ENCODE measurements at regions not wholly inside any gene's neighbourhood (a gene's known extent, or its start where the extent isn't known, plus 50 kb on each side); places are given as distances from the start of the nearest gene placed in this dataset.

DNA sequence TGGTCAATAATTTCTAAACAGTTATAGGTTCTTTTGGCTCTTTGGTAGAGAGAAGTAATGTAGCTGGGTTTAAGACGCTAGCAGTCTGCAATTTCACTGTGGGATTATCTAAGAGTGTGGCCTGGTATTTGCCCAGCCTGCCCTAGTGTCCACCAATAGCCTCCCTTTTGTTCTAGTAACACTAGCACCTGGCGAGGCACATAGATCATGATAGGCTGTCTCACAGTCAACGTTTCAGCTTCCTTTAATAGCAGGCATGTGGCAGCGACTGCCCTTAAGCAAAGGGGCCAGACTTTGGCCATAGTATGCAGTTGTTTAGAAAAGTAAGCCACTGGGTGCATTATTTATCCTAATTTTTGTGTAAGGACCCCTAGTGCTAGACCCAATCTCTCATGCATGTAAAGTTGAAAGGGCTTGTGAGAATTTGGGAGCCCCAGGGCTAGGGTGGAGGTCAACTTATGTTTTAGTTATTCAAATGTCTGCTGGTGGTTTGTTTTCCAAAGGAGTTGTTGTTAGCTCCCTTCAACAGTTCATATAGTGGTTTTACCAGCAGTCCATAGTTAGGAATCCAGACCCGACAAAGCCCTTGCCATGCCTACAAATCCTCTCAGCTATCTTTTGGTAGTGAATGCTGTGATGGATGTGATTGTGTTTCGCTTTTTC, 274.3 kb downstream of the HTR1A start:
- TF ChIP-seq ARNT (IDR thresholded peaks at IDR 0.05) (no peak), POLR2AphosphoS5 (IDR thresholded peaks at IDR 0.05; ENCODE audit: control insufficient read depth, insufficient read depth, low read depth, low read length) (no peak), BRF1 (IDR thresholded peaks at IDR 0.05; ENCODE audit: borderline replicate concordance, extremely low read depth, insufficient read length) (no peak), SIX5 (IDR thresholded peaks at IDR 0.05; ENCODE audit: borderline replicate concordance in 1 of 2, insufficient read depth in 1 of 2, low read depth in 1 of 2, low read length in 2 of 2) (no peak), SLC30A9 (CRISPR knock-in tag; IDR thresholded peaks at IDR 0.05) (no peak), TAF7 (tag; IDR thresholded peaks at IDR 0.05) (no peak), TEAD4 (IDR thresholded peaks at IDR 0.05; ENCODE audit: low read length) (no peak), TEAD4 (CRISPR knock-in tag; IDR thresholded peaks at IDR 0.05; ENCODE audit: borderline replicate concordance) (no peak), XRCC3 (IDR thresholded peaks at IDR 0.05) (no peak)
- TF ChIP-seq, protein P1, sequence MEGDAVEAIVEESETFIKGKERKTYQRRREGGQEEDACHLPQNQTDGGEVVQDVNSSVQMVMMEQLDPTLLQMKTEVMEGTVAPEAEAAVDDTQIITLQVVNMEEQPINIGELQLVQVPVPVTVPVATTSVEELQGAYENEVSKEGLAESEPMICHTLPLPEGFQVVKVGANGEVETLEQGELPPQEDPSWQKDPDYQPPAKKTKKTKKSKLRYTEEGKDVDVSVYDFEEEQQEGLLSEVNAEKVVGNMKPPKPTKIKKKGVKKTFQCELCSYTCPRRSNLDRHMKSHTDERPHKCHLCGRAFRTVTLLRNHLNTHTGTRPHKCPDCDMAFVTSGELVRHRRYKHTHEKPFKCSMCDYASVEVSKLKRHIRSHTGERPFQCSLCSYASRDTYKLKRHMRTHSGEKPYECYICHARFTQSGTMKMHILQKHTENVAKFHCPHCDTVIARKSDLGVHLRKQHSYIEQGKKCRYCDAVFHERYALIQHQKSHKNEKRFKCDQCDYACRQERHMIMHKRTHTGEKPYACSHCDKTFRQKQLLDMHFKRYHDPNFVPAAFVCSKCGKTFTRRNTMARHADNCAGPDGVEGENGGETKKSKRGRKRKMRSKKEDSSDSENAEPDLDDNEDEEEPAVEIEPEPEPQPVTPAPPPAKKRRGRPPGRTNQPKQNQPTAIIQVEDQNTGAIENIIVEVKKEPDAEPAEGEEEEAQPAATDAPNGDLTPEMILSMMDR (IDR thresholded peaks at IDR 0.05 in 2 of 3, conservative IDR thresholded peaks at IDR 0.05 in 1 of 3; ENCODE audit: insufficient read depth in 2 of 3, low read depth in 1 of 3, low read length in 3 of 3), result no peak
- TF ChIP-seq, protein P2, sequence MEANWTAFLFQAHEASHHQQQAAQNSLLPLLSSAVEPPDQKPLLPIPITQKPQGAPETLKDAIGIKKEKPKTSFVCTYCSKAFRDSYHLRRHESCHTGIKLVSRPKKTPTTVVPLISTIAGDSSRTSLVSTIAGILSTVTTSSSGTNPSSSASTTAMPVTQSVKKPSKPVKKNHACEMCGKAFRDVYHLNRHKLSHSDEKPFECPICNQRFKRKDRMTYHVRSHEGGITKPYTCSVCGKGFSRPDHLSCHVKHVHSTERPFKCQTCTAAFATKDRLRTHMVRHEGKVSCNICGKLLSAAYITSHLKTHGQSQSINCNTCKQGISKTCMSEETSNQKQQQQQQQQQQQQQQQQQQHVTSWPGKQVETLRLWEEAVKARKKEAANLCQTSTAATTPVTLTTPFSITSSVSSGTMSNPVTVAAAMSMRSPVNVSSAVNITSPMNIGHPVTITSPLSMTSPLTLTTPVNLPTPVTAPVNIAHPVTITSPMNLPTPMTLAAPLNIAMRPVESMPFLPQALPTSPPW (CRISPR knock-in tag; IDR thresholded peaks at IDR 0.05), result no peak

Measured in K562 (cell line).